ENCODE measurements at regions not wholly inside any gene's neighbourhood (a gene's known extent, or its start where the extent isn't known, plus 50 kb on each side); places are given as distances from the start of the nearest gene placed in this dataset.
"Not testable (repeated sequence)": the region's sequence is repeated elsewhere in the genome, so short reads cannot be mapped to it uniquely, and the experiment has no call there.

DNA sequence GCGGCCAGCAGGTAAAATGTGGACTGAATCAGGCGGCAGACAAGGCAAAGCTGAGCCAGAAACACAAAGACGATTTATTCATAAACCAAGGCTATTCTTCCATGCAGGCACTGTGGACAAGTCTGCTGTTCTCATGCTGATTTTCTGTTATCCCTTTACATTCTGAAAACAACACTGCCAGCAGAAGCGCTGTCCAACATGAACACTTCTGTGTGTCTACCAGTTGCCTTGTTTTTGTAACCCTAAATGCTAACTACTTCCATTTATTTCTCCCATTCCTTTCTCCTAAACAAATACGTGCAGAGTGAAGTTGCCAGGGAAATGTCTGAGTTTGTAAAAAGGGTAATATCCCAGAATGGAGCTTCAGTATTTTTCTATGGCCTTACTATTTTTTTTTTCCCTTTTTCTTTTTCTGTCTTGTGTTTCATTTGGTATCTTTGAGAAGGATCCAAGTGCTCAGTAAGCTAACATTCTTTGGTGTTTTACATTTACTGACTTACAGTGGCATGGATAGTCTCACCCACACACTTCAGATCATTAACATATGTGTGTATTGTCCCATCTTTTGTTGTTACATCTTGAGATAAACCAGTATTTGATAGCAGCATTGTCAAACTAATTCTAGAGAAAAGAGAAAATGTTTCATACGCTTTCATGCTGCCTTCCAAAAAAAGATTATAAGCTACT is 1308.9 kb upstream of the MAP3K7 start:
- no peak for DNase-seq (ENCODE audit: low spot score)

- DNase-seq (ENCODE audit: low spot score), result no peak
These were observed 1299.4 kb upstream of the MAP3K7 start for GRCh38 chr6:91886183-91886795.

DNA sequence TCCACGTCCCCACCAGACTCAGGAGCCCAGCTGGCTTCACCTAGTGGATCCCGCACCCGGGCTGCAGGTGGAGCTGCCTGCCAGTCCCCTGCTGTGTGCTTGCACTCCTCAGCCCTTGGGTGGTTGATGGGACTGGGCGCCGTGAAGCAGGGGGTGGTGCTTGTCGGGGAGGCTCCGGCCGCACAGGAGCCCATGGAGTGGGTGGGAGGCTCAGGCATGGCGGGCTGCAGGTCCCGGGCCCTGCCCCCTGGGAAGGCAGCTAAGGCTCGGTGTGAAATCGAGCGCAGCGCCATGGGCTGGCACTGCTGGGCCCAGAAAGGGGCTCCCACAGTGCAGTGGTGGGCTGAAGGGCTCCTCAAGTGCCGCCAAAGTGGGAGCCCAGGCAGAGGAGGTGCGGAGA is 1294.9 kb upstream of the MAP3K7 start:
- DNase-seq (ENCODE audit: low spot score), result not testable (repeated sequence)

- DNase-seq (ENCODE audit: low spot score), result no peak
These were observed 1292.6 kb upstream of the MAP3K7 start for GRCh38 chr6:91879386-91879995.

- no peak for DNase-seq (ENCODE audit: low spot score)
These were observed 1291.1 kb upstream of the MAP3K7 start for GRCh38 chr6:91877994-91878393.

- no peak for DNase-seq (ENCODE audit: low spot score)
These were observed 1288.1 kb upstream of the MAP3K7 start for GRCh38 chr6:91874971-91875370.

GRCh38 chr6:91868539-91869202 is 1281.8 kb upstream of the MAP3K7 start:
- no peak for DNase-seq (ENCODE audit: low spot score)

DNA sequence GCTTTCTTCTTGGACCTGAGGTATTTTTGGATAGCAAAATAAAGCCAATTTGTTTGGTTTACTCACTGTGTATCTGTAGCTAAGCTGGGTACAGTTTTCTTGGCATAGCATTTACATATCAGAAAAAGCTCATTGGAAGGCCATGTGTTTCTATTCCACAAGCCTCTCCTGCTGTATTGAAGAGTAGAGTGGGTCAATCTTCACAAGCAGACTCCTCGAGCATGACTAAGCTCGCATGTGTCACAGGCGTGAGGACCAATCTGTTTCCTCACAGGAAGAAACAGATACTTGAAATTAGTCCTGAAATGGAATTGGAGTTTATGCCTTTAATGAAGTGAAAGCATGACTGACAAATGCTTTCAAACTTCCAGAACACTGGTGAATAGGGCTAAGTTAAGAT is 1279.0 kb upstream of the MAP3K7 start:
- no peak for DNase-seq (ENCODE audit: low spot score)

- DNase-seq (ENCODE audit: low spot score), result no peak
These were observed 1278.0 kb upstream of the MAP3K7 start for GRCh38 chr6:91864911-91865310.

DNA sequence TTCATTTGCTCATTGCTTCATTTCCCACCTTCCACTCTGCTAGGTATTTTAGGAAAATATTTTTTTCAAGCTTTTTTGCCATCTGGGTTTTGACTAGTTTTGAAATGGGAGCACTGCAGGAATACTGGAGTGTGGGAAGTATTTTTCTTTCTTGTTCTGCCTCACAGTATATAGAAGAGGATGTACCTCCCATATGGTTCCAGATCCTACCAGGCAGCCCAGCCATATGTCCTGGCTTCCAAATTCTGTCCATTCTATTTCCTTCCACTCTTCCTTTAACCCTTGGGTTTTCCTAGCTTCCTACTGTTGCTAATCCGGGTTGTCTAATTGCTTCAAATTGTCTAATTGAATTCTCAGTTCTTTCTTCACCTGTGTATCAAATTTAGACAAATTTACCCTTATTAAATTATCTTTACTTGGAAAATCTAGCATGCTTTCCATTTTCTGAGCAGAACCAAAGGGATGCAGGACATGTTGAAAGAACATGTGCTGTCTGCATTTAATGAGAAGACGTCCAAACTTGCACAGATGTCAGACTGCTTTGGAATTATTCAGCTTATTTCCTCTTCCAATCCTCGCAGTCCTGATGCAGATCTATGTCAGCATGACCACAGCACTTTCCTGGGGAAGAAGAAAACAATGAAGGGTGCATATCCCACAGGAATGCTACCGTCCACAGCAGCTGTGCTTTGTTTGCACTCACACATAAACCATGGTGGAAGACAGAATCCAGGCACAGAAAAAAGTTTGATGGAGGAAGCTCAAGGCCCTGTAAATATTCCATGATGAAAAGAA is 1273.9 kb upstream of the MAP3K7 start:
- DNase-seq (ENCODE audit: low spot score), result no peak

DNA sequence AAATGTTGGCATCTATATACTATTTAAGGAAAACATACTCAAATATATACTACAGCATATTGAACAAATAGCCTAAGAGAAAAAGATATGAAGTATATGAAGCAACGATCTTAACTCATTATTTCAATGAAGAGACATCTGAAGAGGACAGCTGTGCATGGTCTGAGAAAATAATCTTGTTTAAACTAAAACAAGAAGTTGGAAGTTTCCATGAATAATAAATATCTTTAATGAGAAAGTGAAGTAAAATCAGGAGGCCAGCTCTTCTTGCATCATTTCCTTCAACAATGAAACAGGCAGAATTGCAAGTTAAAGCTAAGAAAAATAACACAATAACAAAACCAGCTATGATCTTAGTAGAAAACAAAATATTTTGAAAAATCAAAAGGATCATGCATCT is 1265.4 kb upstream of the MAP3K7 start:
- DNase-seq (ENCODE audit: low spot score), result no peak

- DNase-seq (ENCODE audit: low spot score), result no peak
These were observed 1247.9 kb upstream of the MAP3K7 start for GRCh38 chr6:91834813-91835212.

GRCh38 chr6:91827151-91827550 is 1240.3 kb upstream of the MAP3K7 start:
- no peak for DNase-seq (ENCODE audit: low spot score)

DNA sequence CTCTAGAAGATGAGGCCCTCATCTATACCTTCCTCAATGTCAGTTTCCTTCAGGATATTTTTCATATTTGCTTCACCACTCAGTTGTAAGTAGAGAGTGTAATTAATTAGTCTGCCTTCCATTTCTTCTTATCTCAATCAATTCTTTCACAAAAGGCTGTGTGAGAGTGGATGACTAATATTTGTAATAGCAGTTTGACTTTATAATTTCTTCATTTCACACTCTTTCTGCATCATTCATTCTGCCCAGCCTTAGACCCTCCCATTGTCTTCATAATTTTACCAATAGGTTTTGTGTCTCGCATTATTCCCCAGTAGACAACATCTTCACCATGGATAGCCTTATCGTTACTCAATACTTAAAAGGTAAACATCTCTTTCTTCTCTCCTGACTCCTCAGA is 1239.3 kb upstream of the MAP3K7 start:
- DNase-seq (ENCODE audit: low spot score), result no peak

- DNase-seq (ENCODE audit: low spot score), result no peak
These were observed 1237.5 kb upstream of the MAP3K7 start for GRCh38 chr6:91824331-91824730.

- DNase-seq (ENCODE audit: low spot score), result peak; percentile 20
These were observed 1235.7 kb upstream of the MAP3K7 start for GRCh38 chr6:91822581-91822980.

DNA sequence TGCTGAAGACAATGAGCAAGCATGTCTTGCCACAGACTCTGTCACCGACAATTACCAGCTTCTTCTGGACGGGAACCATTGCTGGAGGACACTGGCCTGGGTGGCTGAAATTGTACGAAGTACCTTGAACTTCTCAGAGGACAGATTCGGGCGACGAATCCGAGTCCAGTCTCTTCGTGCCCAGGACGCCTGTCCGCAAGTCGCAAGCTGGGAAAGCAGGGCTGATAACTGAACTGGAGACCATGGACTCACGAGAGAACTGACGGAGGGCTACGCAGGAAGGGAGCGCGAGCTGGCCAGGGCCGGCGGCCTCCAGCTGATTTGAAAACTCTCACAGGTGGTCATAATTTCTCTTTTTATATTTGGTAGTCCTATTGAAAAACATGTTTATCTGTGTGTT is 1229.5 kb upstream of the MAP3K7 start:
- no peak for DNase-seq (ENCODE audit: low spot score)

DNA sequence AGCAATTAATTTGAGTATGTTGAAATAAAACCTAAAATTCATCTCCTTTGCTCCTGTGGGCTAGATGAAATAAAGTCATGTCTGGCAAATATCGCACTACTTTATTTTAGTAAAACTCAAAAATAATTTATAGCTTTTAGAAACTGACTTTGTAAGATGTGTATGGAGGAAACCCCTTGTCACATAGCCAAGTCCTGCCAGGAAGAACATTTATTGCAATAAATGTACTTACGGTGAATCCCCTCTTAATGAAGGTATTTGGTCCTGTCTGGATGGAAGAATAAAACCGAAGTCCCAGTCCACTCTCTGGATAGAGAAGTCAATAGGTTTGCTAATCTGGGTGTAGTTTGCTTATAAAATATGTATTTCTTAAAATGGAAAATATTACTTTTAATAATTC is 1226.8 kb upstream of the MAP3K7 start:
- DNase-seq (ENCODE audit: low spot score), result no peak

DNA sequence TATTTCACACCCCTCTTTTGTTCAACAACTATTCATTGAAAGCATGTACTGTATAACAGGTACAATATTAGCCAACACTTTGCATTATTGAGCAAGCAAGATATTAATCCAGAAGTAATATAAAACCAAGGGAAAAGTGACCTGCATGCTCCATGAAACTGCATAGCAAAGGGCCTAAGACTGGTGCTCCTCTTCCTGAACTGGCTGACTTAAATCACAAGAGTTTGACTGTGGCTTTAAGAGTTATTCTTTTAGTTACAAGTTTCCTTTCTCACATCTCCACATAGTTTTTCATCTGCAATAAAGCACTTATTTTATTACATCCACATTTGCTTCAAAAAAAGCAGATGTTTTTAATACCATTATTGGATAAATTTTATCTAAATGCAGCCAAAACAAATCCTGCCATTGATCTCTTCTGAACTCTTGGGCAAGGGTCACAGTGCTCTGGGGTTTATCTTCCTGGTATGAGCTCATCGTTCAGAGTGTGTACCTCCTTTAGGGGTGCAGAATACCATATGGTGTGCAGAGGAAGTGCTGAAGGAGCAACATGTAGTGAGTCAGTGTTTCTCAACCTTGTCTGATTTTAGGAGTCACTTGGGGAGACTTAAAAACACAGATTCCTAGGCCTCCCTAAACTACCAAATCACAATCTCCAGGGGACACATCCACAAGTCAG is 1225.9 kb upstream of the MAP3K7 start:
- no peak for DNase-seq (ENCODE audit: low spot score)

GRCh38 chr6:91804981-91805380 is 1218.1 kb upstream of the MAP3K7 start:
- DNase-seq (ENCODE audit: low spot score), result no peak

GRCh38 chr6:91802431-91802830 is 1215.6 kb upstream of the MAP3K7 start:
- DNase-seq (ENCODE audit: low spot score), result no peak

- no peak for DNase-seq (ENCODE audit: low spot score)
These were observed 1209.7 kb upstream of the MAP3K7 start for GRCh38 chr6:91796603-91797002.
